ENCODE measurements at regions not wholly inside any gene's neighbourhood (a gene's known extent, or its start where the extent isn't known, plus 50 kb on each side); places are given as distances from the start of the nearest gene placed in this dataset.
"Not testable (repeated sequence)": the region's sequence is repeated elsewhere in the genome, so short reads cannot be mapped to it uniquely, and the experiment has no call there.

DNA sequence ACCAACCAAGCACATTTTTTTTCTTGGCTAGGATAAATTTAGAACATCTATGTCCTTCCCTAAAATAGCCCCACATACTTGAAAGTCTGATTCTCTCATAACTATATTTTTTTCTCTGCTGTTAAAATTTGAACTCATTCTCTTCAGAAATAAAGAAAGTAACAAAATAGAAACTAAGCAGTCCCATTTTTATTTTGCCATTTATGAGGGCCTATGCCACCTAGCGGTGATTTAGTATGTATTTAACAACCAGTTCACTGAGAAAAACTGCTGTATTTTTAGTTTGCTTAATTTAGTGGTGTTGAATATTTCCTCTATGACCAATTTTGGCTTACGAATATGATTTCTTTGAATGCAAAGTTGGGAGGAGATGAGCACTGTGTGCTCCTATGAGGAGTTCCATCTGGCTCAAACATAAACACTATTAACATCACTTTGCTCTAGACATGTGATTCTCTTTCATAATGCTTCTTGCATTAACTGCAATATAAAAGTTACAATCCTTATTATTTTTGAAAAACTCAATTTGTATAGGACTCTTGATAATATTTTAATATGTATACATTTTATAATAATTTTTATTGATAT lies 116.6 kb downstream of the SYT15B start:
- not testable (repeated sequence) for DNase-seq (ENCODE audit: insufficient read length, low spot score); FAIRE-seq

DNA sequence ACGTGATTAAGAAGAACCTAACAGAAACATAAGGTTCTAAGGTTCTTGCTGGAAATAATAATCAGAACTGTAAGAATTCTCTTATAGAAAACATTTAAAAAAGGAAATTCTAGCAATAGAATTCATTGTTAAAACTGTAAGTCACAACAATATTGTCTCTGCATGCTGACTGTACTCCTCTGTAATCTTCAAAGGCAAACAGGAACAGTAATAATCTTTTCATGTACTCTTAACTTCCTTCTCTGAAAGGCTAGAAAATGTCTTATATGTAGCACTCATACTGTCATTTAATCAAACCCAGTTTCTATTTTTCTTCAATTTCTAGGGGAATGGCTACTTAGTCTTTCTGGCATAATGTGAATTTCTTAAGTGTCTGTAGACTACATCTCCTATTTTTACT lies 103.5 kb upstream of the AGAP9 start:
- not testable (repeated sequence) for DNase-seq (ENCODE audit: insufficient read length, low spot score); FAIRE-seq

DNA sequence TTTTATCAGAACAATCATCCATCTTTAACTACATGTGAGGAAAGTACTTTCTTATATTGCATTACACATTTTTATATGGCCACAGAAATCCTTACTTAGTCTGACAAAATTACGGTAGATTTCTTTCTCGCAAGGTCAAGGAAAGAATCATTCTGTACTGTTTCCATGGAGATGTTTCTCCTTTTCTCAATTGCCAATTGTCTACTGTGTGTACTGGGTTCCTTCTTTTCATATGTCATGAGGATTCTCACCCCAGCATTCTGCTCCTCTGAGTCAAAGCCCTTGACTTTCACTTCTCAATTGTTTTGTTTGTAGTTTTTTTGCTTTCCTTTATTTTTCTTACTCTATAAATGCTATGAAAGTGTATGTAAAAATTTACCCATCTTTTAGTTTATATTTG lies 99.3 kb upstream of the AGAP9 start:
- FAIRE-seq; DNase-seq (ENCODE audit: insufficient read length, low spot score): not testable (repeated sequence)

DNA sequence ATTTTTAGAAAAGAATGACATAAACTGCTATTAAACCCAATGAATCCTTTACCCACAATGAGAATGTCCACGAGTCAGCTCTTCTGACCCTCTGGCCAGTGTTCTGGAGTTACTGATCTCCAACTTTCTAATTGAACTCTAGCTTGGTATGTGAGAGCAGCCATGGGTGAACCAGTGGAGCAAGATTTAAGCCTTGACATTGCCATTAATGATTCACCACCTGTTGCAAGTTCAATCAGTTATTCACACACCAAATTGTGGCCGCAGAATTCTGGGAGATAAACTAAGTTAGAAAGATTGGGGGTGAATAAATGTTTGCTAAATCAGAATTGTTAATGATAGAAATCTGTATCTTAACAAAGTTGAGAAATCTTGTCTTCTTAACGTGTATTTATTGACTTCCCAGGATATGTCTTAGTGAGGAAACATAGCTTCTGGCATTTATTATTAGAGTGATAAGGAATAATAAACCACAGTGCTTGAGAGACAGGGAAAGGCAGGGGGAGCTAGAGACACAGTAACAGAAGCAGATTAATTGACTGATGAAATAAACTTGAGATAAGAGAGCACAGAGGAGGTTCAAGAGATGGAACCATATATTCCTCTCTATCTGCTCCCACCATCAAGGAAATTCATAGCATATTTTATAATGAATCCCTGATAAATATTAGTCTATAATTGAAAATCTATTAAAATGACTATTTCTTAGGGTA lies 96.0 kb upstream of the AGAP9 start:
- DNase-seq (ENCODE audit: insufficient read length, low spot score); FAIRE-seq: not testable (repeated sequence)

DNA sequence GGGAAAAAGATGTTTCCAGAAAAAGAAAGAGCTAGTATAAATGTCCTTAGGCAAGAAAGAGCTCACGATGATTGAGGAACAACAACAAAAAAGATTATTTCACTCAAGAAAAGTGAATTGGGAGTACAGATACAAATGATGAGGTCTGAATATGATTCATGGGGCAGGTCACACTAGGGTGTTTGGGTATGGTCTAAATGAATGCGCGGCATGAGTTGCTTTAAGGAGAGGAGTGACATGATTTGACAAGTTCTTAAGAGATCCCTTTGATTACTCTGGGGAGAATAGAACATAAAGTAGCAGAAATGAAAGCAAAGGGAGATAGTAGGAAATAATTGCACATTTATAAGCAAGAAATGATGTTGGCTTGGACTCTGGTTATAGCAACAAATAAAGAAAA lies 85.9 kb upstream of the AGAP9 start:
- FAIRE-seq; DNase-seq (ENCODE audit: insufficient read length, low spot score): not testable (repeated sequence)

DNA sequence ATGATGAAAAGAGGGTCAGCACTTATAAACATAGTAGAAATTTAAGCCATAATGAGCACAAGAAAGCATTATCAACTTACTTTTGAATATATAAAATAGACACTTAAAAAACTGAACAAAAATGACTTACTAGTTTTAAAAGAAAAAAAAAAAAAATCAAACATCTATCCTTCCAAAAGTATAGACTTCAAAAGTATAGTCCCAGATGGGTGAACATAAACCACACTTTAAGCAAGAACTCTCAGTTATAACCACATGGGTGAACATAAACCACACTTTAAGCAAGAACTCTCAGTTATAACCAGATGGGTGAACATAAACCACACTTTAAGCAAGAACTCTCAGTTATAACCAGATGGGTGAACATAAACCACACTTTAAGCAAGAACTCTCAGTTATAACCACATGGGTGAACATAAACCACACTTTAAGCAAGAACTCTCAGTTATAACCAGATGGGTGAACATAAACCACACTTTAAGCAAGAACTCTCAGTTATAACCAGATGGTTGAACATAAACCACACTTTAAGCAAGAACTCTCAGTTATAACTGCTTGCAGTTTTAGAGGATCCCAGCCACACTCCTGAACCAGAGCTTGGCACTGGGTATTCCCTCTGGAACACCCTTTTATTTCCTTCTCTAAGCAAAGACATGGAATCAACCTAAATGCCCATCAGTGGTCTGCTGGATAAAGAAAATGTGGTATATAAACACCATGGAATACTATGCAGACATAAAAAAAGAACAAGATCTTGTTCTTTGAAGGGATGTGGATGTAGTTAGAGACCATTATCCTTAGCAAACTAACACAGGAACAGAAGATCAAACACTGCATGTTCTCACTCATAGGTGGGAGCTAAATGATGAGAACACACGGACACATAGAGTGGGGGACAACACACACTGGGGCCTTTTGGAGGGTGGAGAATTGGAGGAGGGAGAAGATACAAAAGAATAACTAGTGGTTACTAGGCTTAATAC lies 82.6 kb upstream of the AGAP9 start:
- not testable (repeated sequence) for FAIRE-seq; DNase-seq (ENCODE audit: insufficient read length, low spot score)

DNA sequence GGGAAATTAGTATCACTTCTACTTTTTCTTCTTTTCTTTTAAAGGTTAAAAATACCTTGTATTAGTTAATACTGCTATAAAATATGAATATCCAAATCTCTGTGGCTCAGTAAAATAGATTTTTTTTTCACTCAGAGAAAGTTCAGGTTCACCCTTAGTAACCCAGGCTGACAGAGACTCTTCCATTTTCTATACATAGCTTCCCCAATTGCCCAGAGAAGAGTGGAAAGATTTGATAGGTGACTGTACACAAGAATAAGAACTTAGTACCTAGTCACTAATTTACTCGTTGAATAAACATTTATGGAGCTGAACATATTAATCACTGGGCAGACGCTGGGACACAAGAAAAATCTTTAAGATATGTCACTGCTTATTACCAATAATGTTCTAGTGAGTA lies 77.2 kb upstream of the AGAP9 start:
- not testable (repeated sequence) for FAIRE-seq; DNase-seq (ENCODE audit: insufficient read length, low spot score)

DNA sequence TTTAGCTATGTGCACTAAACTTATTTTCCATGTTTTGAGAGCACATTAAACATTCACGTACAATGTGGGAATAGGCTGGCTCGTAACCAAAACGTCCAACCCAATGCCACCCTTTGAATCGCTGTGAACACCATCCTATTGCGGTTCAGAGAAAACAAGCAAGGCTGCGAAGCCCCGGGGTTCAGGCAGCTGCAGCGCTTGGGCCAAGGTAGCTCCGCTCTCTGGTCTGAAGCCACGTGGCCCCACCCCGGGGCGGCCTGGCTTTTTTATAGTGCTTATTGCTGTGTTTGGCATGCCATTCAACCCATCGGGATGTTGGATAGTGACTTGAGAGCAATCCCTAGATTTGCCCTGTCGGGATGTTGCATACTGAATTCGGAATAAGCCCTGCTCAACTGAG lies 76.7 kb upstream of the AGAP9 start:
- not testable (repeated sequence) for DNase-seq (ENCODE audit: insufficient read length, low spot score); FAIRE-seq

DNA sequence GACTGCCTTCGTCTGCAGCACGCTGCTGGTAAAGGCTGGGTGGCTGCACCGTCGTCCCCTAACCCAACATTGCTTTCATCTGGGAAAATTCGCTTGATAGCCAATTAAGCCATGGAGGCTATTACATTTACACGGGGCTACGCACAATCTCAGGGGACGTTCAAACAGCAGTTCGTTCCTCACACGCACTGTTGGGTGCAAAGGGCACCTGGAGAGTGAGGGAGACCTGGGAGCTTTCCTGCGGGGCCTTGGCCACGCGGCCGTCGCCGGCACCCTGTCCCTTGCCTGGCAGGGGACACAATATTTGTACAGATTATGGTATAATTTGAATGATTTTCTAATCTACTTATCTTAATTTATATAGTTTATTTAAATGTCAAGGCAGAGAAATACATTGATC lies 76.2 kb upstream of the AGAP9 start:
- DNase-seq (ENCODE audit: insufficient read length, low spot score); FAIRE-seq: not testable (repeated sequence)

DNA sequence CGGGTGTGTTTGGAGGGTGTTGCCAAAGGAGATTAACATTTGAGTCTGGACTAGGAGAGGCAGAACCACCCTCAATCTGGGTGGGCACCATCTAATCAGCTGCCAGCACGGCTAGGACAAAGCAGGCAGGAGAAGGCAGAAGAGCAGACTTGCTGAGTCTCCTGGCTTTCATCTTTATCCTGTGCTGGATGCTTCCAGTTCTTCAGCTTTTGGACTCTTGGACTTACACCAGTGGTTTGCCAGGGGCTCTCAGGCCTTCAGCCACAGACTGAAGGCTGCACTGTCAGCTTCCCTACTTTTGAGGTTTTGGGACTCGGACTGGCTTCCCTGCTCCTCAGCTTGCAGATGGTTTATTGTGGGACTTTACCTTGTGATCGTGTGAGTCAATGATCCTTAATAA lies 70.4 kb upstream of the AGAP9 start:
- not testable (repeated sequence) for FAIRE-seq; DNase-seq (ENCODE audit: insufficient read length, low spot score)

DNA sequence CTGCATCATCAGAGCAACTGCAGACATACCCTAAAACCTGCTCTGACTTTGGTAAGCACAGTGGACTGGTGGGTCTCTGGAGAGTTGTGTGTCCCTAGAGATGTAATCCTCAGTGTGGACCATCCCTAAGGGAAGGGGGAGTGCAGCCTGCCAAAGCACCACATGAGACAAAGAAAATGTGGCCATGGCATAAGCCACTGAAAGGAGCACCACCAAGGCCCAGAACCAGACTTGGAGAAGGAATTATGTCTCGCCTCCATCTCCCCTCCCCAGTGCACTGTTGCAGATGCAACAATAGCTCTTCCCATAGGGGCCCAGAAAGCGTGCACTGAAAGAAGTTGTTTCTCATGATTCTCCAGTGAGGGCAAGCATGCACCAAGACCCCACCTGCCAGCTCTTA lies 69.7 kb upstream of the AGAP9 start:
- DNase-seq (ENCODE audit: insufficient read length, low spot score); FAIRE-seq: not testable (repeated sequence)

DNA sequence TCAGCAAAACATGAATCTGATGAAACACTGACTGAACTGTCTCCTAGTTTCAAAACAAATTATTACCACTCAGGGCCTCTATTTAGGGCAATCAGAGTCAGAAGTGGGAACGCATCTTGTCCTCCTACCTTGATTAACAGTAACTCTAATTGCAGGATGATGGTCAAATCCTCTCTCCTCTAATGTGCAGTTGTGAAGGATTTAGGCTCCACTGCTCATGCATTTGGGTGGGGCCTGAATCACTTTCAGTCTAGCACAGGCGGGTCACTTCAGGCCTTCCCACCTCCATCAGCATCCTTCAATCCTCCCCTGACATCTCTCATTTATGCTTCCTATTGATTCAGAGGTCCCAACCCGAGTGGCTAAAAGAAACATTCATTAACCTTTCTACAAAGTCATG lies 67.5 kb upstream of the AGAP9 start:
- FAIRE-seq; DNase-seq (ENCODE audit: insufficient read length, low spot score): not testable (repeated sequence)

DNA sequence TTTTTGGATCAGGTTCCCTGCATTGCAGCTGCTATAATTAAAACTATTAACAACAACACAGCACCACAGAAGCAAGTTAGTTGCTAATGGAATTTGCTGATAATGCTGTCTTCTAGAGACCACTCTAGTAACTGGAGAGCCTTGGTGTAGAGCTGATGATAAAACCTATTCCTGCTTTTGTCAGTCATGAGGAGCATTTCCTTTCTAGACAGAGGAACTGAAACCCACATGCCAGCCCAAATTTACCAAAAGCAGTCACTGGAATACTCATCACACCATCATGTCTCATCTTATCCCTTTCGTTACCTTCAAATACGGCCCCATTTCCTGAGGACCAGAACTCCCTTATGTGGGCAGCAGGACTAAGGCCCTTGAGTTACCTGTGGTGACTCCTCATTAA lies 67.1 kb upstream of the AGAP9 start:
- DNase-seq (ENCODE audit: insufficient read length, low spot score) = not testable (repeated sequence)

DNA sequence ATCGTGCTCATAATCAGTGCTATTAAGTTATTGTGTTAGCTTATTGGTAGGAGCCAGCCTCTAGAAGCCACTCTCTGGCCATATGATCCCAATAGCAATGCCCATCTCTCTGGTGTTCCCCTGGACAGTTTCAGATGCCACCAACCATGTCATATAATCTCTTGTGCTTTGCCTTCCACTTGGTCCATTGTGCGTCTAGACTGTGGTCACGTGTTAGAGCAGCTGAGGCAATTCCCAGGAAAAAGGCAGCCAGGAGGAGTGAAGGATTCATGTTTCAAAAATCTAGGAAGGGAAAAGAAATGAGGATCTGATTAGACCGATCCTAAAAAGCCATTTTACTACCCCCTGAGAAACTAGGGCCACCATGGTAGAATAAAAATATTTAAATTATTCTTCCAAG lies 58.6 kb upstream of the AGAP9 start:
- not testable (repeated sequence) for DNase-seq (ENCODE audit: insufficient read length, low spot score); FAIRE-seq

More for the DNA sequence above, 67.1 kb upstream of the AGAP9 start:
- not testable (repeated sequence) for FAIRE-seq

DNA sequence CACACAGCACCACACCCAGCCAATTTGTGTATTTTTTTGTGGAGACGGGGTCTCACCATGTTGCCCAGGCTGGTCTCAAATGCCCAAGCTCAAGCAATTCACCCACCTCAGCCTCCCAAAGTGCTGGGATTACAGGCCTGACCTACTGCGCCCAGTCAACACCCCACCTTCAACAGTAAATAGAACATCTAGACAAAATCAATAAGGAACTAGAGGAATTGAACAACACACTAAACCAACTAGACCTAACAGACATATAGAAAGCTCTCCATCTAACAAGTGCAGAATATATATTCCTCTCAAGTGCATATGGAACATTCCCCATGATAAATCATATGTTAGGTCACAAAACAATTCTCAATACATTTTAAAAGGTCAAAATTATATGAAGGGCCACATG lies 56.6 kb upstream of the AGAP9 start:
- not testable (repeated sequence) for DNase-seq (ENCODE audit: insufficient read length, low spot score); FAIRE-seq

DNA sequence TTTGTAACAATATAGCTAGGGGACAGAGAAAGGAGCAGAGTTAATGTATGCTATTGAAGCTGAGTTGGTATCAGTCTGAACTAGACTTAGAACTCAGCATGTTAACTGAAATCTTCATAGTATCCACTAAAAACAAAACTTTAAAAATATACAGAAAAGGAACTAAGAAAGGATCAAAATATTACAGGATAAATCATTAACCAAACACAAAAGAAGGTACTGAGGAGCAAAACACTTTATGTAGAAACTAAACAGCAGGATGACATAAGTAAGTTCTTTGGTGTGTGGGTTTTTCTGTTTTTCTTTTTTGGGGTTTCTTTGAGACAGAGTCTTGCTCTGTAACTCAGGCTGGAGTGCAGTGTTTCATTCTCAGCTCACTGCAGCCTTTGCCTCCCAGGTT lies 55.1 kb upstream of the AGAP9 start:
- not testable (repeated sequence) for FAIRE-seq; DNase-seq (ENCODE audit: insufficient read length, low spot score)
